ENCODE measurements at regions not wholly inside any gene's neighbourhood (a gene's known extent, or its start where the extent isn't known, plus 50 kb on each side); places are given as distances from the start of the nearest gene placed in this dataset.
"Not testable (repeated sequence)": the region's sequence is repeated elsewhere in the genome, so short reads cannot be mapped to it uniquely, and the experiment has no call there.

DNA sequence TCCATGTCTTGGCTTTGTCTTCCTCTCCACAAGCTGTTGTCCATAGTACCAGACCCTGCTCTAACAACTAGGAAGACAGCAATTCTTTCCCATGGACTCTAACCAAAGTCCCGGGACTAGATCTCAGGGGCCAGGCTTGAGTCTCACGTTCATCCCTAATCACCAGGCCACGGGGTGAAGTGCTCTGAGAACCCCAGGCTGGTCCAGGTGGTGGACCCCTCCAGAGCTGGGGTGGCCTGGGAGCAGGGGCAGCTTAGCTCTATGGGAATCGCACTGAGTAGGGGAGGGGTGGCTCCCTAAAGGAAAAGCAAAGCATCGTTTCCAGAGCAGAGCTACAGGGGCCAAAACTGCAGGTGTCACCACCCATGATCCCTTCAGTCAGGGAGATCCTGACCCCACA, 150.9 kb downstream of the TPRA1 start:
- no peak overlapping the region for H3K4me3 ChIP-seq (ENCODE audit: low read length in 2 of 2)
- no peaks in the 10 kb centered on the region for H3K79me1 ChIP-seq (ENCODE audit: low read depth, low read length)
- no peak overlapping the region for H2BK120ac ChIP-seq (ENCODE audit: low read depth, low read length)
- H2BK12ac ChIP-seq (ENCODE audit: low read length) = no peak overlapping the region
- no peak overlapping the region for H3K18ac ChIP-seq (ENCODE audit: low read length)
- H3K4me2 ChIP-seq (ENCODE audit: insufficient read depth, low read length, poor library complexity, severe bottlenecking) = no peak overlapping the region
- H3K27ac ChIP-seq (replicated peaks; ENCODE audit: low read length) = no peak overlapping the region
- WGBS, 2 donors (ENCODE audit: extremely low coverage in 2 of 2, insufficient read length in 2 of 2, insufficient replicate concordance in 1 of 2) = no CpG with 5 or more reads among the region's 5 CpGs
- H2AK5ac ChIP-seq (ENCODE audit: low read depth, low read length) = no peak overlapping the region
- H3K9me3 ChIP-seq (replicated peaks in 1 of 2; ENCODE audit: control insufficient read depth in 2 of 2, insufficient read depth in 1 of 2, low read depth in 1 of 2, low read length in 2 of 2) = no peaks in the 10 kb centered on the region
- no peak overlapping the region for H2BK5ac ChIP-seq (ENCODE audit: low read length)
- H2BK15ac ChIP-seq (ENCODE audit: low read length) = no peak overlapping the region
- H4K8ac ChIP-seq (ENCODE audit: low read depth, low read length) = no peak overlapping the region
- H3K4me1 ChIP-seq (ENCODE audit: control insufficient read depth in 2 of 2, insufficient read depth in 1 of 2, low read depth in 1 of 2, low read length in 2 of 2) = no peaks in the 10 kb centered on the region
- H2AFZ ChIP-seq (ENCODE audit: low read length) = no peak overlapping the region
- H3K14ac ChIP-seq (ENCODE audit: low read length) = no peak overlapping the region
- no peak overlapping the region for H3K4ac ChIP-seq (ENCODE audit: low read length)
- DNase-seq (ENCODE audit: low spot score) = no peak
- no peak overlapping the region for H4K91ac ChIP-seq (ENCODE audit: low read depth, low read length, poor library complexity)
- no peaks in the 10 kb centered on the region for H3K36me3 ChIP-seq (replicated peaks in 1 of 2; ENCODE audit: control insufficient read depth in 2 of 2, insufficient read depth in 2 of 2, low read length in 2 of 2)
- H3K9ac ChIP-seq (ENCODE audit: low read depth, low read length, poor library complexity) = no peak overlapping the region
- H3K27me3 ChIP-seq (ENCODE audit: control insufficient read depth in 3 of 3, insufficient read depth in 3 of 3, low read depth in 1 of 3, low read length in 3 of 3) = no peaks in the 10 kb centered on the region
- no peak overlapping the region for H3K23ac ChIP-seq (ENCODE audit: low read depth, low read length, poor library complexity)

DNA sequence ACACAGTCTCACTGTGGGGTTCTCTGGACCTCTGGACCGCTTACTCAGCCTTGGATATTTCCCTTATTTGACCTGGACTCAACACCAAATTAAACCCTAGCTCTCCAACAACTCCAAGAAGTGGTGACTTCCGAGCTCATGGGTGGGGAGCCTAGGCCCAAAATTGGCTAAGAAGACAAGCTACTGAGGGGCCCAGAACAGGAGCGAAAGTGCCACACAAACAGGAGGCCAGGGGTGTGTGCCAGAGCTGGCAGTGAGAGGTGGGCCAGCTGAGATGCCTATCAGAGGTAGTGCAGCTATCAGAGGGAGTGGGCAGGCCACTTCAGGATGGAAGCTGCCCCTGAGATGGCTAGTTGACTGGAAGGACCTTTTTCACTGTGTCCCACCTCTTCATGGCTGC, 151.1 kb upstream of the PRR20G start:
- Histone ChIP-seq H2BK5ac (ENCODE audit: low read length) (no peak overlapping the region), H3K79me1 (ENCODE audit: low read depth, low read length) (no peaks in the 10 kb centered on the region), H2AK5ac (ENCODE audit: low read depth, low read length) (no peak overlapping the region), H3K36me3 (replicated peaks in 1 of 2; ENCODE audit: control insufficient read depth in 2 of 2, insufficient read depth in 2 of 2, low read length in 2 of 2) (no peaks in the 10 kb centered on the region), H3K27ac (replicated peaks; ENCODE audit: low read length) (no peak overlapping the region), H3K4ac (ENCODE audit: low read length) (no peak overlapping the region), H2BK120ac (ENCODE audit: low read depth, low read length) (no peak overlapping the region), H3K14ac (ENCODE audit: low read length) (no peak overlapping the region), H4K8ac (ENCODE audit: low read depth, low read length) (no peak overlapping the region), H3K9me3 (replicated peaks in 1 of 2; ENCODE audit: control insufficient read depth in 2 of 2, insufficient read depth in 1 of 2, low read depth in 1 of 2, low read length in 2 of 2) (no peaks in the 10 kb centered on the region), H3K18ac (ENCODE audit: low read length) (no peak overlapping the region), H3K27me3 (ENCODE audit: control insufficient read depth in 3 of 3, insufficient read depth in 3 of 3, low read depth in 1 of 3, low read length in 3 of 3) (no peaks in the 10 kb centered on the region), H2AFZ (ENCODE audit: low read length) (no peak overlapping the region), H3K4me1 (ENCODE audit: control insufficient read depth in 2 of 2, insufficient read depth in 1 of 2, low read depth in 1 of 2, low read length in 2 of 2) (no peaks in the 10 kb centered on the region), H3K4me2 (ENCODE audit: insufficient read depth, low read length, poor library complexity, severe bottlenecking) (no peak overlapping the region), H3K23ac (ENCODE audit: low read depth, low read length, poor library complexity) (no peak overlapping the region), H3K9ac (ENCODE audit: low read depth, low read length, poor library complexity) (no peak overlapping the region), H2BK12ac (ENCODE audit: low read length) (no peak overlapping the region), H2BK15ac (ENCODE audit: low read length) (no peak overlapping the region), H4K91ac (ENCODE audit: low read depth, low read length, poor library complexity) (no peak overlapping the region), H3K4me3 (ENCODE audit: low read length in 2 of 2) (no peak overlapping the region)
- no peak for DNase-seq (ENCODE audit: low spot score)
- WGBS, 2 donors (ENCODE audit: extremely low coverage in 2 of 2, insufficient read length in 2 of 2, insufficient replicate concordance in 1 of 2) = no CpG with 5 or more reads among the region's 3 CpGs

DNA sequence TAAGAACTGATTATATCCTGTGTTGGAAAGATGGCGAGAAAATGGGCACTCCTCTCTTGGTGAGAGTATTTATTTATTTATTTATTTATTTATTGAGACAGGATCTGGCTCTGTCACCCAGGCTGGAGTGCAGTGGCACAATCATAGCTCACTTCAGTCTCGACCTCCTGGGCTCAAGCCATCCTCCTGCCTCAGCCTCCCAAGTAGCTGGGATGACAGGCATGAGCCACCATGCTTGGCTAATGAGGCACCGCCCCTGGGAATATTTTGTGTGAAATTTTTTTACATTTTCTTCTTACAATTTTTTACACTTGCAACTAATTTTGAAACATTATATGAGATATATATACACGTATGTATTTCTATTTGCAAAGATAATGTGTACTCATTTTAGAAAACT, 150.5 kb upstream of the PRR20G start:
- no peaks in the 10 kb centered on the region for H3K79me1 ChIP-seq (ENCODE audit: low read depth, low read length)
- no peak overlapping the region for H3K23ac ChIP-seq (ENCODE audit: low read depth, low read length, poor library complexity)
- no peak overlapping the region for H4K8ac ChIP-seq (ENCODE audit: low read depth, low read length)
- DNase-seq (ENCODE audit: low spot score) = no peak
- no peak overlapping the region for H2AK5ac ChIP-seq (ENCODE audit: low read depth, low read length)
- H3K18ac ChIP-seq (ENCODE audit: low read length) = no peak overlapping the region
- no peak overlapping the region for H2BK5ac ChIP-seq (ENCODE audit: low read length)
- no peak overlapping the region for H3K4me2 ChIP-seq (ENCODE audit: insufficient read depth, low read length, poor library complexity, severe bottlenecking)
- WGBS, 2 donors (ENCODE audit: extremely low coverage in 2 of 2, insufficient read length in 2 of 2, insufficient replicate concordance in 1 of 2) = no CpG with 5 or more reads among the region's 4 CpGs
- H3K4me3 ChIP-seq (ENCODE audit: low read length in 2 of 2) = no peak overlapping the region
- H4K91ac ChIP-seq (ENCODE audit: low read depth, low read length, poor library complexity) = no peak overlapping the region
- H2BK15ac ChIP-seq (ENCODE audit: low read length) = no peak overlapping the region
- no peaks in the 10 kb centered on the region for H3K36me3 ChIP-seq (replicated peaks in 1 of 2; ENCODE audit: control insufficient read depth in 2 of 2, insufficient read depth in 2 of 2, low read length in 2 of 2)
- H3K27ac ChIP-seq (replicated peaks; ENCODE audit: low read length) = no peak overlapping the region
- no peaks in the 10 kb centered on the region for H3K9me3 ChIP-seq (replicated peaks in 1 of 2; ENCODE audit: control insufficient read depth in 2 of 2, insufficient read depth in 1 of 2, low read depth in 1 of 2, low read length in 2 of 2)
- H3K9ac ChIP-seq (ENCODE audit: low read depth, low read length, poor library complexity) = no peak overlapping the region
- H3K4ac ChIP-seq (ENCODE audit: low read length) = no peak overlapping the region
- no peak overlapping the region for H2AFZ ChIP-seq (ENCODE audit: low read length)
- H3K14ac ChIP-seq (ENCODE audit: low read length) = no peak overlapping the region
- no peak overlapping the region for H2BK120ac ChIP-seq (ENCODE audit: low read depth, low read length)
- H3K27me3 ChIP-seq (ENCODE audit: control insufficient read depth in 3 of 3, insufficient read depth in 3 of 3, low read depth in 1 of 3, low read length in 3 of 3) = no peaks in the 10 kb centered on the region
- no peak overlapping the region for H2BK12ac ChIP-seq (ENCODE audit: low read length)
- H3K4me1 ChIP-seq (ENCODE audit: control insufficient read depth in 2 of 2, insufficient read depth in 1 of 2, low read depth in 1 of 2, low read length in 2 of 2) = no peaks in the 10 kb centered on the region

DNA sequence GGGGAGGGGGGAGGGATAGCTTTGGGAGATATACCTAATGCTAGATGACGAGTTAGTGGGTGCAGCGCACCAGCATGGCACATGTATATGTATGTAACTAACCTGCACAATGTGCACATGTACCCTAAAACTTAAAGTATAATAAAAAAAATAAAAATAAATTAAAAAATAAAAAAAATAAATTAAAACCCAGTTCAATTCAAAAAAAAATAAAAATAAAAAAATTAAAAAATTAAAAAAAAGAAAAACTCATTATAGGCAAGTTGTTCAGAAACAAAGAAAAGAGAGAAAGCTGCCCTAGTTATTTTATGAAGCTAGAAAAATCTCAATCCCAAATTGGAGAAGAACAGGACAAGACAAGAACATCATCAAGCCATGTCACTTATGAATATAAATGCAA, 147.5 kb upstream of the PRR20G start:
- not testable (repeated sequence) for H3K79me1 ChIP-seq (ENCODE audit: low read depth, low read length); H3K4ac ChIP-seq (ENCODE audit: low read length); H3K4me2 ChIP-seq (ENCODE audit: insufficient read depth, low read length, poor library complexity, severe bottlenecking); H3K27ac ChIP-seq (replicated peaks; ENCODE audit: low read length); H2BK120ac ChIP-seq (ENCODE audit: low read depth, low read length); H4K91ac ChIP-seq (ENCODE audit: low read depth, low read length, poor library complexity); H3K9ac ChIP-seq (ENCODE audit: low read depth, low read length, poor library complexity); H2BK15ac ChIP-seq (ENCODE audit: low read length); H3K4me1 ChIP-seq (ENCODE audit: control insufficient read depth in 2 of 2, insufficient read depth in 1 of 2, low read depth in 1 of 2, low read length in 2 of 2); H3K18ac ChIP-seq (ENCODE audit: low read length); H3K36me3 ChIP-seq (replicated peaks in 1 of 2; ENCODE audit: control insufficient read depth in 2 of 2, insufficient read depth in 2 of 2, low read length in 2 of 2); H2BK5ac ChIP-seq (ENCODE audit: low read length); H3K9me3 ChIP-seq (replicated peaks in 1 of 2; ENCODE audit: control insufficient read depth in 2 of 2, insufficient read depth in 1 of 2, low read depth in 1 of 2, low read length in 2 of 2); H2BK12ac ChIP-seq (ENCODE audit: low read length); H3K27me3 ChIP-seq (ENCODE audit: control insufficient read depth in 3 of 3, insufficient read depth in 3 of 3, low read depth in 1 of 3, low read length in 3 of 3); H2AFZ ChIP-seq (ENCODE audit: low read length); H3K23ac ChIP-seq (ENCODE audit: low read depth, low read length, poor library complexity); H2AK5ac ChIP-seq (ENCODE audit: low read depth, low read length); DNase-seq (ENCODE audit: low spot score); H3K4me3 ChIP-seq (ENCODE audit: low read length in 2 of 2); H3K14ac ChIP-seq (ENCODE audit: low read length); H4K8ac ChIP-seq (ENCODE audit: low read depth, low read length)
- no CpG with 5 or more reads among the region's 2 CpGs for WGBS, 2 donors (ENCODE audit: extremely low coverage in 2 of 2, insufficient read length in 2 of 2, insufficient replicate concordance in 1 of 2)

Measured in neuronal stem cell (in vitro differentiated cells).